Stimulated activated naive B cell treated with anti-CD40 and anti-IgM and Interleukin-4, amounts not matched to agents 10 μg/mL and 1 μg/mL and 100 μg/mL, for 72 hours (primary cell): ENCODE measurements at regions not wholly inside any gene's neighbourhood (a gene's known extent, or its start where the extent isn't known, plus 50 kb on each side); places are given as distances from the start of the nearest gene placed in this dataset.
A peak's percentile ranks its signal among the peaks of the same experiment; 100 is the strongest.

Source experiments
- ATAC-seq, 2 donors: fragments of 150-1000 bp; cut with Tn5 transposase; replicated peaks; 2 replicates each; pipeline ENCODE4 v1.10.0; 2021; ENCODE audit warnings: moderate library complexity in 1 of 2
- DNase-seq: peaks from one replicate; pipeline ENCODE4 v3.0.0; 2021
- H3K27ac Mint-ChIP-seq: one replicate; pipeline ENCODE4 v1.8.0; 2022; ENCODE audit warnings: mild to moderate bottlenecking, mixed read lengths
- H3K27me3 Mint-ChIP-seq, 2 donors: one replicate each; pipeline ENCODE4 v1.8.0; 2022; ENCODE audit warnings: mixed read lengths in 2 of 2
- H3K36me3 Mint-ChIP-seq, 2 donors: one replicate each; pipeline ENCODE4 v1.8.0; 2022; ENCODE audit warnings: mixed read lengths in 2 of 2, mild to moderate bottlenecking in 1 of 2
- H3K4me1 Mint-ChIP-seq, 2 donors: one replicate each; pipeline ENCODE4 v1.8.0; 2022; ENCODE audit warnings: mixed read lengths in 2 of 2, mild to moderate bottlenecking in 1 of 2
- H3K4me3 Mint-ChIP-seq, 2 donors: one replicate each; pipeline ENCODE4 v1.8.0; 2022; ENCODE audit warnings: mild to moderate bottlenecking in 2 of 2, mixed read lengths in 2 of 2, moderate library complexity in 1 of 2
- H3K9me3 Mint-ChIP-seq, 2 donors: one replicate each; pipeline ENCODE4 v1.8.0; 2022; ENCODE audit warnings: mixed read lengths in 2 of 2, mild to moderate bottlenecking in 1 of 2

GRCh38 chr7:116310141-116310540, 99.8 kb downstream of the TES start:
- no peak for ATAC-seq
- Mint-ChIP-seq H3K4me3 (no peak overlapping the region), H3K27me3 (no peaks in the 10 kb centered on the region), H3K27ac (no peak overlapping the region), H3K36me3 (no peaks in the 10 kb centered on the region), H3K4me1 (no peaks in the 10 kb centered on the region), H3K9me3 (no peaks in the 10 kb centered on the region)
- no peak for DNase-seq

GRCh38 chr7:116311259-116311658, 100.9 kb downstream of the TES start:
- no peak for ATAC-seq
- no peak overlapping the region for H3K4me3 Mint-ChIP-seq
- no peaks in the 10 kb centered on the region for H3K36me3 Mint-ChIP-seq
- H3K4me1 Mint-ChIP-seq = no peaks in the 10 kb centered on the region
- no peak overlapping the region for H3K27ac Mint-ChIP-seq
- no peaks in the 10 kb centered on the region for H3K9me3 Mint-ChIP-seq
- no peak for DNase-seq
- H3K27me3 Mint-ChIP-seq = no peaks in the 10 kb centered on the region

- no peaks in the 10 kb centered on the region for H3K9me3 Mint-ChIP-seq
- peaks cover 0 to 2% of the 10 kb centered on the region in 2 donors for H3K4me1 Mint-ChIP-seq
- H3K4me3 Mint-ChIP-seq = no peak overlapping the region
- H3K36me3 Mint-ChIP-seq = no peaks in the 10 kb centered on the region
- ATAC-seq (no peak), DNase-seq (no peak)
- H3K27ac Mint-ChIP-seq = no peak overlapping the region
- H3K27me3 Mint-ChIP-seq = no peaks in the 10 kb centered on the region
Measured at GRCh38 chr7:116311816-116312471, 101.6 kb downstream of the TES start.

GRCh38 chr7:116315293-116315692, 105.0 kb downstream of the TES start:
- peaks cover 5 to 8% of the 10 kb centered on the region in 2 donors for H3K27me3 Mint-ChIP-seq
- no peak overlapping the region for H3K4me3 Mint-ChIP-seq
- DNase-seq (no peak), ATAC-seq (no peak)
- H3K27ac Mint-ChIP-seq = no peak overlapping the region
- peaks cover 0 to 2% of the 10 kb centered on the region in 2 donors for H3K9me3 Mint-ChIP-seq
- no peaks in the 10 kb centered on the region for H3K36me3 Mint-ChIP-seq
- peaks cover 0 to 6% of the 10 kb centered on the region in 2 donors for H3K4me1 Mint-ChIP-seq

GRCh38 chr7:116315803-116316202, 105.5 kb downstream of the TES start:
- ATAC-seq = no peak
- H3K27ac Mint-ChIP-seq = no peak overlapping the region
- H3K27me3 Mint-ChIP-seq = peaks cover 5 to 8% of the 10 kb centered on the region in 2 donors
- H3K36me3 Mint-ChIP-seq = no peaks in the 10 kb centered on the region
- H3K4me3 Mint-ChIP-seq = no peak overlapping the region
- H3K4me1 Mint-ChIP-seq = peaks cover 0 to 6% of the 10 kb centered on the region in 2 donors
- H3K9me3 Mint-ChIP-seq = peaks cover 0 to 2% of the 10 kb centered on the region in 2 donors
- DNase-seq = no peak

GRCh38 chr7:116316838-116317628, 106.7 kb downstream of the TES start:
- peak; percentile 87 to 90 for ATAC-seq
- Mint-ChIP-seq H3K9me3 (peaks cover 0 to 2% of the 10 kb centered on the region in 2 donors), H3K4me3 (no peak overlapping the region), H3K4me1 (peaks cover 0 to 6% of the 10 kb centered on the region in 2 donors), H3K27me3 (peaks cover 5 to 8% of the 10 kb centered on the region in 2 donors), H3K36me3 (no peaks in the 10 kb centered on the region), H3K27ac (peak overlapping the region; percentile 21)
- DNase-seq = peak; percentile 20

GRCh38 chr7:116317907-116318306, 107.6 kb downstream of the TES start:
- Mint-ChIP-seq H3K4me3 (no peak overlapping the region), H3K9me3 (peaks cover 0 to 2% of the 10 kb centered on the region in 2 donors), H3K36me3 (no peaks in the 10 kb centered on the region), H3K4me1 (peaks cover 0 to 6% of the 10 kb centered on the region in 2 donors), H3K27me3 (peaks cover 5 to 8% of the 10 kb centered on the region in 2 donors), H3K27ac (no peak overlapping the region)
- DNase-seq = no peak
- ATAC-seq = no peak

- no peak for DNase-seq
- Mint-ChIP-seq H3K36me3 (no peaks in the 10 kb centered on the region), H3K4me3 (no peak overlapping the region), H3K4me1 (peaks cover 0 to 2% of the 10 kb centered on the region in 2 donors), H3K9me3 (peaks cover 0 to 2% of the 10 kb centered on the region in 2 donors), H3K27ac (no peak overlapping the region), H3K27me3 (peaks cover 5 to 8% of the 10 kb centered on the region in 2 donors)
- ATAC-seq = no peak
Measured at GRCh38 chr7:116322541-116322940, 112.2 kb downstream of the TES start.

GRCh38 chr7:116324582-116324981, 114.2 kb downstream of the TES start:
- Mint-ChIP-seq H3K9me3 (peaks cover 0 to under 1% of the 10 kb centered on the region in 2 donors), H3K36me3 (no peaks in the 10 kb centered on the region), H3K27me3 (peaks cover 2% of the 10 kb centered on the region in 2 donors), H3K27ac (no peak overlapping the region), H3K4me1 (peaks cover 0 to 2% of the 10 kb centered on the region in 2 donors), H3K4me3 (no peak overlapping the region)
- ATAC-seq (no peak), DNase-seq (no peak)

- H3K27me3 Mint-ChIP-seq = no peaks in the 10 kb centered on the region
- H3K4me1 Mint-ChIP-seq = peaks cover 0 to 2% of the 10 kb centered on the region in 2 donors
- H3K36me3 Mint-ChIP-seq = no peaks in the 10 kb centered on the region
- DNase-seq (no peak), ATAC-seq (no peak)
- H3K9me3 Mint-ChIP-seq = no peaks in the 10 kb centered on the region
- H3K27ac Mint-ChIP-seq = no peak overlapping the region
- no peak overlapping the region for H3K4me3 Mint-ChIP-seq
Measured at GRCh38 chr7:116325517-116325916, 115.2 kb downstream of the TES start.

GRCh38 chr7:116327135-116327534, 116.8 kb downstream of the TES start:
- peaks cover 0 to 2% of the 10 kb centered on the region in 2 donors for H3K4me1 Mint-ChIP-seq
- H3K4me3 Mint-ChIP-seq = no peak overlapping the region
- no peak for ATAC-seq
- DNase-seq = no peak
- H3K36me3 Mint-ChIP-seq = no peaks in the 10 kb centered on the region
- H3K9me3 Mint-ChIP-seq = no peaks in the 10 kb centered on the region
- H3K27me3 Mint-ChIP-seq = no peaks in the 10 kb centered on the region
- H3K27ac Mint-ChIP-seq = no peak overlapping the region

GRCh38 chr7:116327752-116328151, 117.4 kb downstream of the TES start:
- DNase-seq = no peak
- no peak for ATAC-seq
- peaks cover 0 to 2% of the 10 kb centered on the region in 2 donors for H3K4me1 Mint-ChIP-seq
- H3K4me3 Mint-ChIP-seq = no peak overlapping the region
- no peaks in the 10 kb centered on the region for H3K27me3 Mint-ChIP-seq
- no peaks in the 10 kb centered on the region for H3K9me3 Mint-ChIP-seq
- no peaks in the 10 kb centered on the region for H3K36me3 Mint-ChIP-seq
- H3K27ac Mint-ChIP-seq = no peak overlapping the region

GRCh38 chr7:116328161-116328560, 117.8 kb downstream of the TES start:
- DNase-seq (no peak), ATAC-seq (no peak)
- Mint-ChIP-seq H3K27ac (no peak overlapping the region), H3K36me3 (no peaks in the 10 kb centered on the region), H3K27me3 (no peaks in the 10 kb centered on the region), H3K9me3 (no peaks in the 10 kb centered on the region), H3K4me3 (no peak overlapping the region), H3K4me1 (peaks cover 0 to 2% of the 10 kb centered on the region in 2 donors)

- Mint-ChIP-seq H3K27ac (no peak overlapping the region), H3K9me3 (no peaks in the 10 kb centered on the region), H3K36me3 (no peaks in the 10 kb centered on the region), H3K4me3 (no peak overlapping the region), H3K4me1 (no peaks in the 10 kb centered on the region), H3K27me3 (no peaks in the 10 kb centered on the region)
- no peak for DNase-seq
- no peak for ATAC-seq
Measured at GRCh38 chr7:116329686-116330503, 119.6 kb downstream of the TES start.
